Mesodermal cell (in vitro differentiated cells): ENCODE measurements at regions not wholly inside any gene's neighbourhood (a gene's known extent, or its start where the extent isn't known, plus 50 kb on each side); places are given as distances from the start of the nearest gene placed in this dataset.
A peak's percentile ranks its signal among the peaks of the same experiment; 100 is the strongest.

Source experiments
- H3K27ac ChIP-seq: 2 replicates; pipeline ENCODE4 v1.7.0; 2013; ENCODE audit warnings: mild to moderate bottlenecking, low read depth, low read length, moderate library complexity; ENCODE audit not compliant: severe bottlenecking
- H3K36me3 ChIP-seq: 2 replicates; pipeline ENCODE4 v1.7.1; 2013; ENCODE audit warnings: mild to moderate bottlenecking, low read length, moderate library complexity; ENCODE audit not compliant: control insufficient read depth, insufficient read depth
- H3K4me1 ChIP-seq: one replicate; pipeline ENCODE4 v1.7.1; 2013; ENCODE audit warnings: mild to moderate bottlenecking, low read length; ENCODE audit not compliant: insufficient read depth, control insufficient read depth, poor library complexity, severe bottlenecking
- H3K4me3 ChIP-seq: 2 replicates; pipeline ENCODE4 v1.7.0; 2013; ENCODE audit warnings: low read length, control low read depth, mild to moderate bottlenecking; ENCODE audit not compliant: insufficient read depth, poor library complexity, severe bottlenecking; ENCODE audit errors: extremely low read depth
- H3K9me3 ChIP-seq: 2 replicates; pipeline ENCODE4 v1.7.1; 2013; ENCODE audit warnings: mild to moderate bottlenecking, low read length, moderate library complexity; ENCODE audit not compliant: control insufficient read depth
- WGBS, 2 experiments: methylation state at CpG; one replicate each; pipeline ENCODE4 v1.1.5; 2013; ENCODE audit warnings: missing lambda C conversion rate in 2 of 2; ENCODE audit not compliant: insufficient coverage in 2 of 2; 5-methylcytosine and 5-hydroxymethylcytosine counted together

GRCh38 chr6:74607468-74607867 is 598.4 kb downstream of the COL12A1 start:
- Histone ChIP-seq H3K9me3 (no peaks in the 10 kb centered on the region), H3K27ac (peak overlapping the region; percentile 51), H3K4me1 (peaks cover 20% of the 10 kb centered on the region), H3K36me3 (no peaks in the 10 kb centered on the region), H3K4me3 (no peak overlapping the region)
- 60 to 100% methylated on average over 1 of the region's 1 CpG for WGBS, 2 experiments

DNA sequence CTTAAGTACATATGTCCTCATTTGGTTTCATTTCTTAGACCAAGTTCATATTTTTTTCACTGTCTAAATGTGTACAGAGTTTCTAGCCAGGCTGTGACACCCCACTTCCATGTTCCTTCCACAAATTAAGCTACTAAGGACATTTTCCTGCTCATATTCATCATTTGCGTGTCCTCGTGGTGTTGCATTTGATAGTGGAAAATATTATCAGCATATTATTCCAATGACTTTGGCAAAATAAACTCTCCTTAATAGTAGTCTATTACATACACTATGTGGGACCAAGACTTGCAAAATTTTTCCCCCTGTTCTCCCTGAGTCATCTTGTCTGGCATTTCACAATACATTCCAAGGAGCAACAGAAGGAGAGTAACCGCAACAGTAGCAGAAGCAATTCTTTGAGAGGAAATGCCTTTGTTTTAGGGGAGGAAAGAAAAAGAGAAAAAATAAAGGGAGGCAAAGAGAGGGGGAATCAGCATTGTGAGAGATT is 599.2 kb downstream of the COL12A1 start:
- peak overlapping the region; percentile 60 for H3K27ac ChIP-seq
- H3K4me1 ChIP-seq = peaks cover 20% of the 10 kb centered on the region
- no peaks in the 10 kb centered on the region for H3K36me3 ChIP-seq
- 43 to 71% methylated on average over 1 of the region's 3 CpGs for WGBS, 2 experiments
- no peaks in the 10 kb centered on the region for H3K9me3 ChIP-seq
- no peak overlapping the region for H3K4me3 ChIP-seq

- Histone ChIP-seq H3K4me1 (peaks cover 20% of the 10 kb centered on the region), H3K27ac (peak overlapping the region; percentile 60), H3K4me3 (no peak overlapping the region), H3K9me3 (no peaks in the 10 kb centered on the region), H3K36me3 (no peaks in the 10 kb centered on the region)
- no CpG with 5 or more reads among the region's 3 CpGs for WGBS, 2 experiments
Measured at GRCh38 chr6:74605922-74606581, 599.8 kb downstream of the COL12A1 start.

DNA sequence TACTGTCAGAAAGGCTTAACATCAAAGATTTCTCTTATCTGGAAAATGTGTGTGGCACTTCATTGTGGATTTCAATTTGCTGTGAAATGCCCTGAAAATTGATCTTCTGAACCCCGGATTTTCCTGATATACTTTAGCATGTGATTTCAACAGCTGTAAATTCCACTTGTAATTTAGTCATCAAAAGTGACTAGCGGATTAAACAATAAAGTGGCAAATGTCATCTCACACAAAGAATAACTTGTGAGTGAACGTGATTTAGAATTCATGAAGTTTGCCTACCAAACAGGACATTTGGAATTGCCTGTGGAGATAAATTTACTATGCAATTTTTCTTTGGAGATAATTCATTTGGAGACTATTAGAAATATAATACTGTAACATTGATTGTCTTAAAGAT is 601.6 kb downstream of the COL12A1 start:
- 100% methylated on average over 1 of the region's 3 CpGs; no CpG with 5 or more reads in 1 of the 2 experiments for WGBS, 2 experiments
- no peak overlapping the region for H3K27ac ChIP-seq
- H3K36me3 ChIP-seq = no peaks in the 10 kb centered on the region
- H3K4me3 ChIP-seq = no peak overlapping the region
- H3K4me1 ChIP-seq = peaks cover 20% of the 10 kb centered on the region
- no peaks in the 10 kb centered on the region for H3K9me3 ChIP-seq

GRCh38 chr6:74603322-74604076 is 602.4 kb downstream of the COL12A1 start:
- 80% methylated on average over 1 of the region's 2 CpGs; no CpG with 5 or more reads in 1 of the 2 experiments for WGBS, 2 experiments
- no peak overlapping the region for H3K4me3 ChIP-seq
- H3K27ac ChIP-seq = no peak overlapping the region
- no peaks in the 10 kb centered on the region for H3K9me3 ChIP-seq
- H3K36me3 ChIP-seq = no peaks in the 10 kb centered on the region
- peaks cover 20% of the 10 kb centered on the region for H3K4me1 ChIP-seq

DNA sequence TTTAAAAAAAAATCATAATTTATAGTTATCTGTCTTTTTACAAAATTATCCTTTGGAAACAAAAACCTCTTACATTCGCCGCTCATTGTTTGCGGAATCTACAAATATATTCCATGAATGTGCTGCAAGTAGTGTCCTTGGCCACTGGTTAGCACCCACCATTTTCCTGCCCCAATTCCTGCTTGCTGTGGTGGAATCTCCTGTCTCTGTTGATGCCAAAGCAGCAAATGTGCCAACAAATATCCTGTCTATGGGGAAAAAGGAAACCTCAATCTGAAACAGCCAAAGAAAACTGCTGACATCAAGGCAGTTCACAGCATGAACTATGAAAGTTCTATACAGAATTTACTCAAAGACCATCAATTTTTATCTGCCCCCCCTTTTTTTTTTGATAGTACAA is 603.6 kb downstream of the COL12A1 start:
- Histone ChIP-seq H3K9me3 (no peaks in the 10 kb centered on the region), H3K27ac (no peak overlapping the region), H3K4me3 (no peak overlapping the region), H3K4me1 (peaks cover 10% of the 10 kb centered on the region), H3K36me3 (no peaks in the 10 kb centered on the region)
- 80 to 100% methylated on average over 2 of the region's 3 CpGs for WGBS, 2 experiments

- Histone ChIP-seq H3K4me1 (peaks cover 14% of the 10 kb centered on the region), H3K27ac (no peak overlapping the region), H3K36me3 (no peaks in the 10 kb centered on the region), H3K9me3 (no peaks in the 10 kb centered on the region), H3K4me3 (no peak overlapping the region)
- WGBS, 2 experiments = 88 to 94% methylated on average over 1 to 2 of the region's 3 CpGs
Measured at GRCh38 chr6:74598462-74599393, 607.1 kb downstream of the COL12A1 start.

- no peaks in the 10 kb centered on the region for H3K36me3 ChIP-seq
- WGBS, 2 experiments = no CpG with 5 or more reads among the region's 1 CpG
- H3K4me3 ChIP-seq = no peak overlapping the region
- H3K4me1 ChIP-seq = peaks cover 8% of the 10 kb centered on the region
- H3K9me3 ChIP-seq = no peaks in the 10 kb centered on the region
- H3K27ac ChIP-seq = no peak overlapping the region
Measured at GRCh38 chr6:74597840-74598239, 608.0 kb downstream of the COL12A1 start.

- Histone ChIP-seq H3K4me1 (peaks cover 8% of the 10 kb centered on the region), H3K4me3 (no peak overlapping the region), H3K36me3 (no peaks in the 10 kb centered on the region), H3K9me3 (no peaks in the 10 kb centered on the region), H3K27ac (no peak overlapping the region)
- 100% methylated on average over 1 of the region's 2 CpGs for WGBS, 2 experiments
Measured at GRCh38 chr6:74597266-74597665, 608.6 kb downstream of the COL12A1 start.

GRCh38 chr6:74596588-74596987 is 609.3 kb downstream of the COL12A1 start:
- no peaks in the 10 kb centered on the region for H3K9me3 ChIP-seq
- no peak overlapping the region for H3K27ac ChIP-seq
- no peak overlapping the region for H3K4me3 ChIP-seq
- no peaks in the 10 kb centered on the region for H3K36me3 ChIP-seq
- peaks cover 8% of the 10 kb centered on the region for H3K4me1 ChIP-seq
